Activated T-cell treated with anti-CD3 and anti-CD28 coated beads for 4 hours (primary cell): ENCODE measurements at regions not wholly inside any gene's neighbourhood (a gene's known extent, or its start where the extent isn't known, plus 50 kb on each side); places are given as distances from the start of the nearest gene placed in this dataset.

Experiments
- DNase-seq: peaks from one replicate; pipeline ENCODE4 v3.0.0-alpha.2; 2020

GRCh38 chr9:106283769-106284168 is 579.2 kb upstream of the ZNF462 start:
- no peak for DNase-seq

GRCh38 chr9:106284296-106284695 is 578.7 kb upstream of the ZNF462 start:
- no peak for DNase-seq

- no peak for DNase-seq
Observed at GRCh38 chr9:106286249-106286648, 576.7 kb upstream of the ZNF462 start.

GRCh38 chr9:106287091-106287631 is 575.8 kb upstream of the ZNF462 start:
- no peak for DNase-seq

GRCh38 chr9:106287731-106288130 is 575.2 kb upstream of the ZNF462 start:
- no peak for DNase-seq

GRCh38 chr9:106288689-106289088 is 574.3 kb upstream of the ZNF462 start:
- DNase-seq = no peak

GRCh38 chr9:106291786-106292185 is 571.2 kb upstream of the ZNF462 start:
- no peak for DNase-seq

GRCh38 chr9:106296426-106296825 is 566.5 kb upstream of the ZNF462 start:
- no peak for DNase-seq

- DNase-seq = no peak
Observed at GRCh38 chr9:106298997-106299396, 564.0 kb upstream of the ZNF462 start.

- DNase-seq = no peak
Observed at GRCh38 chr9:106304401-106304920, 558.5 kb upstream of the ZNF462 start.

- no peak for DNase-seq
Observed at GRCh38 chr9:106305428-106306133, 557.4 kb upstream of the ZNF462 start.

- DNase-seq = no peak
Observed at GRCh38 chr9:106307670-106308069, 555.3 kb upstream of the ZNF462 start.

GRCh38 chr9:106309925-106310324 is 553.0 kb upstream of the ZNF462 start:
- no peak for DNase-seq

GRCh38 chr9:106310782-106311181 is 552.2 kb upstream of the ZNF462 start:
- no peak for DNase-seq

GRCh38 chr9:106312906-106313305 is 550.1 kb upstream of the ZNF462 start:
- DNase-seq = no peak

GRCh38 chr9:106314476-106314875 is 548.5 kb upstream of the ZNF462 start:
- no peak for DNase-seq

GRCh38 chr9:106321394-106322180 is 541.4 kb upstream of the ZNF462 start:
- no peak for DNase-seq

- DNase-seq = no peak
Observed at GRCh38 chr9:106322706-106323245, 540.2 kb upstream of the ZNF462 start.

GRCh38 chr9:106324053-106324585 is 538.8 kb upstream of the ZNF462 start:
- no peak for DNase-seq

- no peak for DNase-seq
Observed at GRCh38 chr9:106324591-106325280, 538.2 kb upstream of the ZNF462 start.

- no peak for DNase-seq
Observed at GRCh38 chr9:106326493-106326892, 536.5 kb upstream of the ZNF462 start.

GRCh38 chr9:106333481-106333880 is 529.5 kb upstream of the ZNF462 start:
- DNase-seq = no peak

GRCh38 chr9:106334081-106334480 is 528.9 kb upstream of the ZNF462 start:
- DNase-seq = no peak
